NCI-H446 (cell line): ENCODE measurements at regions not wholly inside any gene's neighbourhood (a gene's known extent, or its start where the extent isn't known, plus 50 kb on each side); places are given as distances from the start of the nearest gene placed in this dataset.
"Not testable (repeated sequence)": the region's sequence is repeated elsewhere in the genome, so short reads cannot be mapped to it uniquely, and the experiment has no call there.

Source experiments
- DNase-seq, 2 experiments: peaks; one replicate each; lab custom pipeline; 2025; lab: John Stamatoyannopoulos, UW

DNA sequence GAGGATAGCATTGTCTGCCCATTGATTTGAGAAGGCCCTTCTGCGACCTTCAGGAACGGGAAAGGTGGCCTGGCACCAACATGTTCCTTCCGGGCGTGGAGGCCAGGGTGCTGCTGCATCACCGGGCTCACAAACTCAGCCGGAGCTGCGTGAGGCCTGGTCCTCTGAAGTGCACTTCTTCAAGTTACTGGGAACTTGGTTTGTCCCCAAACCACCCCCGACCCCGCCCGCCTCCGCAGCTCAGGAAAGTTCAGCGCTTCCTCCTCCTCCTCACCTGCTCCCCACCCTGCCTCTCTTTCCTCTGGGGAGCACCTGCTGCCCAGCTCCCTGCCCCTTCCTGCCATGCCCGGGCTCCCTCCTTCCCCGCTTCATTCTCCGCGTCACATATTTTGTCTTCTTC is 116.0 kb upstream of the LRPAP1 start:
- DNase-seq = no peak

DNA sequence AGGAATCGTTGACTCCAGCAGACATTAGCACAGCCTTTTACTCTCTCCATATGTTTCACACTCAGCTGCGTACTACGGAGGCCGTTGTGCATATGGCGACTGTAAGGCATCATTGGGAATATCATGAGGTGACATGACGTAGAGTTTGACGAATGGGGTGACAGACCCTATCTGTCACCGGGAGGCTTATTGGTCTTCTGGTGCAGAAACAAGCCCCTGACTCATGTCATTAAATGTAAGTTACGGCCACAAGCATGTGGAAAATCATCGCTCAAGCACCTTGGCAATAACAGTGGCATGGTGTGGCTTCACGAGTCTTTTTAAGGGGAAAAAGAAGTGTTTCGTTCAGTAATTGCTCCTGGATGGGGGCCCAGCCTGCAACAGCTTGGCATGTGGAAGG is 115.2 kb upstream of the LRPAP1 start:
- no peak for DNase-seq

- DNase-seq = no peak
Observed at GRCh38 chr4:3645711-3646679, 113.8 kb upstream of the LRPAP1 start.

- DNase-seq = no peak
Observed at GRCh38 chr4:3644849-3645627, 112.8 kb upstream of the LRPAP1 start.

- DNase-seq = no peak
Observed at GRCh38 chr4:3643518-3644433, 111.6 kb upstream of the LRPAP1 start.

GRCh38 chr4:3642806-3643517 is 110.7 kb upstream of the LRPAP1 start:
- no peak for DNase-seq

- no peak for DNase-seq
Observed at GRCh38 chr4:3642056-3642630, 109.9 kb upstream of the LRPAP1 start.

- DNase-seq = no peak
Observed at GRCh38 chr4:3641501-3641900, 109.3 kb upstream of the LRPAP1 start.

DNA sequence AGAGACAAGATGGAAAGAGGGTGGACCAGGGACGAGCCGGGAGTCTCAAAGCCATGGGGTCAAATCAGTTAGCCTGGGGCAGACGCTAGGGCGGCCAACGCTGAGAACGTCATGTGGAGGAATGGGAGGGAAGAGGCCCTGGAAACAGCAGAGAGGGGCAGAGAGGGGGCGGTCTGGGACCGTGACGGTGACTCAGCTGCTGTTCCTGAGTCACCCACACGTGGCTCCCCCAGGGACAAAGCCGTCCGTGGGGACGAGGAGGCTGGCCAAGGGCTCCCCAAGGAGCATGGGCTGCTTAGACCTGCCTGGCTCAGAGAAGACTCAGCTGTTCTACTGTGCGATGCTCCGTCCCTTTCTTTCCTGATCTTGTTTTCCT is 108.4 kb upstream of the LRPAP1 start:
- no peak for DNase-seq

GRCh38 chr4:3639613-3640586 is 107.7 kb upstream of the LRPAP1 start:
- DNase-seq = no peak

DNA sequence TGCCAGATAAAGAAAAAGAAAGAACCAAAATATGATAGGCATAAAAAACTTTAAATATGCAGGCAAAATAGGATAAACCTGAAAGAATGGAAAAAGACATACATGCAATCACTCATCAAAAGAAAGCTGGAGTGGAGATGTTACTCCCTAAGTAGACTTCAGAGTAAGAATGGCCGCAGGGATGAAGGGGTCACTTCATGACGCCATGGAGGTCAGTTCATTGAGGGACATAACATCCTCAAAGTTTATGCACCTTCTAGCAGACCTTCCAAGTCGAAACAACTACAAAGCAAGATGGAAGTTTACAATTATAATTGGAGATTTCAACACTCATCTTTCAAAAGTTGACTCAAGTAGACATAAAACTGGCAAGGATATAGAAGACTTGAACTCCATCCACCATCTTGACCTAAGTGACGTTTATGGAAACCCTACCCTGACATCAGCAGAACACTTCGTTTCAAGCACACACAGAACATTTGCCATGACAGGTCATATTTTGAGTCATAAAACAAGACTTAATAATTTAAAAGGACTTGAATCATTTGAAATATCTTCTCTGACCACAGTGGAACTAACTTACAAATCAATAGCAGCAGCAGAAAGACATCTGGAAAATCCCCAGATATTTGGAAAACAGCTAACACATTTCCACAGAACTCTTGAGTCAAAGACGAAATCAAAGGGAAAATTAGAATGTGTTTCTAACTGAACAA is 106.0 kb upstream of the LRPAP1 start:
- no peak for DNase-seq

- DNase-seq = no peak
Observed at GRCh38 chr4:3637326-3638016, 105.2 kb upstream of the LRPAP1 start.

- DNase-seq = no peak
Observed at GRCh38 chr4:3636646-3637320, 104.6 kb upstream of the LRPAP1 start.

- not testable (repeated sequence) for DNase-seq
Observed at GRCh38 chr4:3636020-3636419, 103.8 kb upstream of the LRPAP1 start.

- no peak for DNase-seq
Observed at GRCh38 chr4:3634894-3635820, 102.9 kb upstream of the LRPAP1 start.

DNA sequence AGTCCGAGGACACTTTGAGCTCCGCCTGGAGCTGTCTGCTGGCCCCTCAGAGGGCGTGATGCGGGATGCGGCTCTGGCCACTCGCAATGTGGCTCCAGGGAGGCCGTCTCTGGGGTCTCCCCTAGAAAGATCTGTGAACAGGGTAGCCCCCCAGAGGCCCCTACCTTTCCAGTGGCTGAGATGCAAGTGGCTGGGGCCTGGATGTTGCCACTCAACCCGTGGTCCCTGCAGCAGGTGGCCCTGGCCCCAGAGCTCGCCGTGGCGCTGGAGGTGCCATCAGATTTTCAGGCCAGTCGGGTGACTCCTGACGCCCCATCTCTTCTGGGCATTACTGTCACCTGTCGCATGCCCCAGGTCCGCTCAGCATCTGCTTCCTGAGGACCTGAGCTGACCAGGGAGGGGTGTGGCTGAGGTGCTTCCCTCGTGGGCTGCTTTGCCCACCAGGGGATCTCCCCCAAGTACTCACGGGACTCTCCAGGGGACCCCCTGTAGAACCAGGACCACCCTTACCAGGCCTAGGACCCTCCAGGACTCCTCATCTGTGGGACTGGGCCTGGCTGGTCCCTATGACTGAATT is 102.1 kb upstream of the LRPAP1 start:
- DNase-seq = no peak
